ENCODE measurements at regions not wholly inside any gene's neighbourhood (a gene's known extent, or its start where the extent isn't known, plus 50 kb on each side); places are given as distances from the start of the nearest gene placed in this dataset.

- Histone ChIP-seq H3K27me3 (ENCODE audit: control insufficient read depth, insufficient read depth) (no peaks in the 10 kb centered on the region), H3K27ac (ENCODE audit: low read length) (no peak overlapping the region), H3K4me1 (ENCODE audit: control insufficient read depth, insufficient read depth, low read length) (no peaks in the 10 kb centered on the region), H3K9me3 (ENCODE audit: control insufficient read depth, low read length) (no peaks in the 10 kb centered on the region), H3K4me3 (ENCODE audit: low read length) (no peak overlapping the region)
- WGBS = 95% methylated on average over 2 of the region's 2 CpGs
- DNase-seq (no peak), ATAC-seq (no peak)
- intact Hi-C loops (cut with DNase I) = no loop called here
Measured at GRCh38 chr1:199264283-199264682, 625.4 kb downstream of the PTPRC start.

- 44% methylated on average over 1 of the region's 1 CpG for WGBS
- DNase-seq (no peak), ATAC-seq (no peak)
- H3K27ac ChIP-seq (ENCODE audit: low read length) = no peak overlapping the region
- H3K4me1 ChIP-seq (ENCODE audit: control insufficient read depth, insufficient read depth, low read length) = no peaks in the 10 kb centered on the region
- no peaks in the 10 kb centered on the region for H3K9me3 ChIP-seq (ENCODE audit: control insufficient read depth, low read length)
- no peaks in the 10 kb centered on the region for H3K27me3 ChIP-seq (ENCODE audit: control insufficient read depth, insufficient read depth)
- H3K4me3 ChIP-seq (ENCODE audit: low read length) = no peak overlapping the region
- intact Hi-C loops (cut with DNase I) = no loop called here
Measured at GRCh38 chr1:199264911-199265310, 626.1 kb downstream of the PTPRC start.

- H3K4me1 ChIP-seq (ENCODE audit: control insufficient read depth, insufficient read depth, low read length) = no peaks in the 10 kb centered on the region
Measured at GRCh38 chr1:199265319-199265718, 626.5 kb downstream of the PTPRC start.

GRCh38 chr1:199269241-199269640 is 630.4 kb downstream of the PTPRC start:
- H3K27ac ChIP-seq (ENCODE audit: low read length) = no peak overlapping the region
- no peaks in the 10 kb centered on the region for H3K4me1 ChIP-seq (ENCODE audit: control insufficient read depth, insufficient read depth, low read length)
- H3K9me3 ChIP-seq (ENCODE audit: control insufficient read depth, low read length) = no peaks in the 10 kb centered on the region
- DNase-seq = no peak
- ATAC-seq = no peak
- WGBS = 63% methylated on average over 3 of the region's 3 CpGs
- no peak overlapping the region for H3K4me3 ChIP-seq (ENCODE audit: low read length)
- intact Hi-C loops (cut with DNase I) = no loop called here
- no peaks in the 10 kb centered on the region for H3K27me3 ChIP-seq (ENCODE audit: control insufficient read depth, insufficient read depth)

More at GRCh38 chr1:199265319-199265718, 626.5 kb downstream of the PTPRC start:
- Histone ChIP-seq H3K9me3 (ENCODE audit: control insufficient read depth, low read length) (no peaks in the 10 kb centered on the region), H3K27ac (ENCODE audit: low read length) (no peak overlapping the region), H3K27me3 (ENCODE audit: control insufficient read depth, insufficient read depth) (no peaks in the 10 kb centered on the region), H3K4me3 (ENCODE audit: low read length) (no peak overlapping the region)
- DNase-seq = no peak
- 79% methylated on average over 3 of the region's 3 CpGs for WGBS
- no peak for ATAC-seq
- intact Hi-C loops (cut with DNase I) = no loop called here

GRCh38 chr1:199272139-199272544 is 633.3 kb downstream of the PTPRC start:
- 41% methylated on average over 3 of the region's 3 CpGs for WGBS
- no peaks in the 10 kb centered on the region for H3K9me3 ChIP-seq (ENCODE audit: control insufficient read depth, low read length)

GRCh38 chr1:199272628-199273086 is 633.8 kb downstream of the PTPRC start:
- no peak overlapping the region for H3K27ac ChIP-seq (ENCODE audit: low read length)
- no peaks in the 10 kb centered on the region for H3K9me3 ChIP-seq (ENCODE audit: control insufficient read depth, low read length)
- WGBS = 16% methylated on average over 3 of the region's 3 CpGs
- ATAC-seq = peak in 1 of 2 donors; percentile 49
- H3K27me3 ChIP-seq (ENCODE audit: control insufficient read depth, insufficient read depth) = no peaks in the 10 kb centered on the region
- H3K4me3 ChIP-seq (ENCODE audit: low read length) = no peak overlapping the region
- no peaks in the 10 kb centered on the region for H3K4me1 ChIP-seq (ENCODE audit: control insufficient read depth, insufficient read depth, low read length)
- DNase-seq = peak; percentile 14 to 45 (median 44)
- intact Hi-C loops (cut with DNase I) = no loop called here

More at GRCh38 chr1:199272139-199272544, 633.3 kb downstream of the PTPRC start:
- H3K4me1 ChIP-seq (ENCODE audit: control insufficient read depth, insufficient read depth, low read length) = no peaks in the 10 kb centered on the region
- no peak overlapping the region for H3K4me3 ChIP-seq (ENCODE audit: low read length)
- no peaks in the 10 kb centered on the region for H3K27me3 ChIP-seq (ENCODE audit: control insufficient read depth, insufficient read depth)
- intact Hi-C loops (cut with DNase I) = no loop called here
- DNase-seq (no peak), ATAC-seq (no peak)
- H3K27ac ChIP-seq (ENCODE audit: low read length) = no peak overlapping the region

GRCh38 chr1:199273837-199274379 is 635.1 kb downstream of the PTPRC start:
- Histone ChIP-seq H3K27ac (ENCODE audit: low read length) (no peak overlapping the region), H3K4me3 (ENCODE audit: low read length) (no peak overlapping the region), H3K4me1 (ENCODE audit: control insufficient read depth, insufficient read depth, low read length) (no peaks in the 10 kb centered on the region), H3K27me3 (ENCODE audit: control insufficient read depth, insufficient read depth) (no peaks in the 10 kb centered on the region), H3K9me3 (ENCODE audit: control insufficient read depth, low read length) (no peaks in the 10 kb centered on the region)
- no peak for DNase-seq
- WGBS = 46% methylated on average over 2 of the region's 2 CpGs
- no peak for ATAC-seq
- intact Hi-C loops (cut with DNase I) = no loop called here

GRCh38 chr1:199279067-199279466 is 640.2 kb downstream of the PTPRC start:
- intact Hi-C loops (cut with DNase I) = no loop called here
- no peak for ATAC-seq
- Histone ChIP-seq H3K4me3 (ENCODE audit: low read length) (no peak overlapping the region), H3K27me3 (ENCODE audit: control insufficient read depth, insufficient read depth) (no peaks in the 10 kb centered on the region), H3K4me1 (ENCODE audit: control insufficient read depth, insufficient read depth, low read length) (no peaks in the 10 kb centered on the region), H3K27ac (ENCODE audit: low read length) (no peak overlapping the region), H3K9me3 (ENCODE audit: control insufficient read depth, low read length) (no peaks in the 10 kb centered on the region)
- no peak for DNase-seq

GRCh38 chr1:199279872-199280645 is 641.2 kb downstream of the PTPRC start:
- Histone ChIP-seq H3K4me1 (ENCODE audit: control insufficient read depth, insufficient read depth, low read length) (no peaks in the 10 kb centered on the region), H3K27ac (ENCODE audit: low read length) (no peak overlapping the region), H3K9me3 (ENCODE audit: control insufficient read depth, low read length) (no peaks in the 10 kb centered on the region), H3K27me3 (ENCODE audit: control insufficient read depth, insufficient read depth) (no peaks in the 10 kb centered on the region), H3K4me3 (ENCODE audit: low read length) (no peak overlapping the region)
- 80% methylated on average over 3 of the region's 3 CpGs for WGBS
- intact Hi-C loops (cut with DNase I) = no loop called here
- ATAC-seq = no peak
- DNase-seq = no peak

GRCh38 chr1:199282751-199283305 is 644.0 kb downstream of the PTPRC start:
- H3K4me3 ChIP-seq (ENCODE audit: low read length) = no peak overlapping the region
- ATAC-seq = no peak
- no peaks in the 10 kb centered on the region for H3K4me1 ChIP-seq (ENCODE audit: control insufficient read depth, insufficient read depth, low read length)
- H3K9me3 ChIP-seq (ENCODE audit: control insufficient read depth, low read length) = no peaks in the 10 kb centered on the region
- H3K27ac ChIP-seq (ENCODE audit: low read length) = no peak overlapping the region
- WGBS = 68% methylated on average over 3 of the region's 3 CpGs
- DNase-seq = no peak
- no peaks in the 10 kb centered on the region for H3K27me3 ChIP-seq (ENCODE audit: control insufficient read depth, insufficient read depth)
- intact Hi-C loops (cut with DNase I) = no loop called here

- H3K9me3 ChIP-seq (ENCODE audit: control insufficient read depth, low read length) = no peaks in the 10 kb centered on the region
- no peak for DNase-seq
- ATAC-seq = no peak
- WGBS = 9% methylated on average over 2 of the region's 2 CpGs
- H3K4me1 ChIP-seq (ENCODE audit: control insufficient read depth, insufficient read depth, low read length) = no peaks in the 10 kb centered on the region
- intact Hi-C loops (cut with DNase I) = no loop called here
- H3K27me3 ChIP-seq (ENCODE audit: control insufficient read depth, insufficient read depth) = no peaks in the 10 kb centered on the region
- no peak overlapping the region for H3K4me3 ChIP-seq (ENCODE audit: low read length)
- H3K27ac ChIP-seq (ENCODE audit: low read length) = no peak overlapping the region
Measured at GRCh38 chr1:199283794-199284193, 645.0 kb downstream of the PTPRC start.

All from right cardiac atrium (tissue), 5 donors.